Muscle layer of colon (tissue), 2 donors: ENCODE measurements at regions not wholly inside any gene's neighbourhood (a gene's known extent, or its start where the extent isn't known, plus 50 kb on each side); places are given as distances from the start of the nearest gene placed in this dataset.

Experiments used
- H3K27ac ChIP-seq: one replicate; pipeline ENCODE4 v1.7.0; 2013; ENCODE audit warnings: low read depth, mild to moderate bottlenecking, low read length, moderate library complexity
- H3K27me3 ChIP-seq, 2 donors: one replicate each; pipeline ENCODE4 v1.7.0; 2013; ENCODE audit warnings: low read length in 2 of 2, mild to moderate bottlenecking in 2 of 2; ENCODE audit not compliant: insufficient read depth in 2 of 2, control insufficient read depth in 1 of 2
- H3K36me3 ChIP-seq: one replicate; pipeline ENCODE4 v1.7.0; 2013; ENCODE audit warnings: mild to moderate bottlenecking, low read length; ENCODE audit not compliant: insufficient read depth
- H3K4me1 ChIP-seq: one replicate; pipeline ENCODE4 v1.7.0; 2013; ENCODE audit warnings: mild to moderate bottlenecking, low read length; ENCODE audit not compliant: insufficient read depth
- H3K4me3 ChIP-seq, 2 donors: one replicate each; pipeline ENCODE4 v1.7.0; 2013; ENCODE audit warnings: low read length in 2 of 2, low read depth in 1 of 2, mild to moderate bottlenecking in 1 of 2, moderate library complexity in 1 of 2
- H3K9ac ChIP-seq: one replicate; pipeline ENCODE4 v1.7.0; 2013; ENCODE audit warnings: low read length
- H3K9me3 ChIP-seq: one replicate; pipeline ENCODE4 v1.7.0; 2013; ENCODE audit warnings: mild to moderate bottlenecking, low read length
- donor health status: abdominal sarcoma.
- donor health status: Adenocarcinoma of cecum.

GRCh38 chr6:21526974-21527373 lies 66.6 kb upstream of the SOX4 start:
- no peaks in the 10 kb centered on the region for H3K4me1 ChIP-seq
- no peaks in the 10 kb centered on the region for H3K27me3 ChIP-seq
- H3K9me3 ChIP-seq, result no peaks in the 10 kb centered on the region
- no peak overlapping the region for H3K4me3 ChIP-seq
- H3K9ac ChIP-seq, result no peak overlapping the region
- H3K36me3 ChIP-seq, result no peaks in the 10 kb centered on the region
- no peak overlapping the region for H3K27ac ChIP-seq

GRCh38 chr6:21527731-21528130 lies 65.8 kb upstream of the SOX4 start:
- no peaks in the 10 kb centered on the region for H3K4me1 ChIP-seq
- no peak overlapping the region for H3K4me3 ChIP-seq
- H3K9ac ChIP-seq, result no peak overlapping the region
- no peaks in the 10 kb centered on the region for H3K27me3 ChIP-seq
- H3K36me3 ChIP-seq, result no peaks in the 10 kb centered on the region
- H3K27ac ChIP-seq, result no peak overlapping the region
- no peaks in the 10 kb centered on the region for H3K9me3 ChIP-seq

GRCh38 chr6:21529431-21529830 lies 64.1 kb upstream of the SOX4 start:
- no peaks in the 10 kb centered on the region for H3K9me3 ChIP-seq
- no peak overlapping the region for H3K27ac ChIP-seq
- H3K4me3 ChIP-seq, result no peak overlapping the region
- no peaks in the 10 kb centered on the region for H3K27me3 ChIP-seq
- H3K9ac ChIP-seq, result no peak overlapping the region
- H3K36me3 ChIP-seq, result no peaks in the 10 kb centered on the region
- no peaks in the 10 kb centered on the region for H3K4me1 ChIP-seq

- Histone ChIP-seq H3K9me3 (no peaks in the 10 kb centered on the region), H3K9ac (no peak overlapping the region), H3K27ac (no peak overlapping the region), H3K4me1 (no peaks in the 10 kb centered on the region), H3K27me3 (no peaks in the 10 kb centered on the region), H3K36me3 (no peaks in the 10 kb centered on the region), H3K4me3 (no peak overlapping the region)
Observed at GRCh38 chr6:21531393-21531792, 62.2 kb upstream of the SOX4 start.

GRCh38 chr6:21533678-21534077 lies 59.9 kb upstream of the SOX4 start:
- Histone ChIP-seq H3K4me3 (no peak overlapping the region), H3K9me3 (no peaks in the 10 kb centered on the region), H3K36me3 (no peaks in the 10 kb centered on the region), H3K27ac (no peak overlapping the region), H3K4me1 (no peaks in the 10 kb centered on the region), H3K9ac (no peak overlapping the region), H3K27me3 (no peaks in the 10 kb centered on the region)

- H3K4me1 ChIP-seq, result no peaks in the 10 kb centered on the region
- no peaks in the 10 kb centered on the region for H3K36me3 ChIP-seq
- H3K27ac ChIP-seq, result no peak overlapping the region
- no peaks in the 10 kb centered on the region for H3K27me3 ChIP-seq
- no peaks in the 10 kb centered on the region for H3K9me3 ChIP-seq
- H3K9ac ChIP-seq, result no peak overlapping the region
- no peak overlapping the region for H3K4me3 ChIP-seq
Observed at GRCh38 chr6:21536280-21536766, 57.2 kb upstream of the SOX4 start.

GRCh38 chr6:21537637-21538036 lies 55.9 kb upstream of the SOX4 start:
- Histone ChIP-seq H3K27ac (no peak overlapping the region), H3K9ac (no peak overlapping the region), H3K4me3 (no peak overlapping the region), H3K27me3 (no peaks in the 10 kb centered on the region), H3K36me3 (no peaks in the 10 kb centered on the region), H3K4me1 (no peaks in the 10 kb centered on the region), H3K9me3 (no peaks in the 10 kb centered on the region)

GRCh38 chr6:21538186-21538798 lies 55.3 kb upstream of the SOX4 start:
- Histone ChIP-seq H3K9me3 (no peaks in the 10 kb centered on the region), H3K27ac (no peak overlapping the region), H3K27me3 (no peaks in the 10 kb centered on the region), H3K36me3 (no peaks in the 10 kb centered on the region), H3K4me1 (no peaks in the 10 kb centered on the region), H3K9ac (no peak overlapping the region), H3K4me3 (no peak overlapping the region)

GRCh38 chr6:21539621-21540100 lies 53.9 kb upstream of the SOX4 start:
- H3K27me3 ChIP-seq, result no peaks in the 10 kb centered on the region
- no peaks in the 10 kb centered on the region for H3K9me3 ChIP-seq
- H3K27ac ChIP-seq, result no peak overlapping the region
- no peak overlapping the region for H3K4me3 ChIP-seq
- no peaks in the 10 kb centered on the region for H3K36me3 ChIP-seq
- H3K4me1 ChIP-seq, result no peaks in the 10 kb centered on the region
- H3K9ac ChIP-seq, result no peak overlapping the region
